ENCODE measurements at regions not wholly inside any gene's neighbourhood (a gene's known extent, or its start where the extent isn't known, plus 50 kb on each side); places are given as distances from the start of the nearest gene placed in this dataset.

DNA sequence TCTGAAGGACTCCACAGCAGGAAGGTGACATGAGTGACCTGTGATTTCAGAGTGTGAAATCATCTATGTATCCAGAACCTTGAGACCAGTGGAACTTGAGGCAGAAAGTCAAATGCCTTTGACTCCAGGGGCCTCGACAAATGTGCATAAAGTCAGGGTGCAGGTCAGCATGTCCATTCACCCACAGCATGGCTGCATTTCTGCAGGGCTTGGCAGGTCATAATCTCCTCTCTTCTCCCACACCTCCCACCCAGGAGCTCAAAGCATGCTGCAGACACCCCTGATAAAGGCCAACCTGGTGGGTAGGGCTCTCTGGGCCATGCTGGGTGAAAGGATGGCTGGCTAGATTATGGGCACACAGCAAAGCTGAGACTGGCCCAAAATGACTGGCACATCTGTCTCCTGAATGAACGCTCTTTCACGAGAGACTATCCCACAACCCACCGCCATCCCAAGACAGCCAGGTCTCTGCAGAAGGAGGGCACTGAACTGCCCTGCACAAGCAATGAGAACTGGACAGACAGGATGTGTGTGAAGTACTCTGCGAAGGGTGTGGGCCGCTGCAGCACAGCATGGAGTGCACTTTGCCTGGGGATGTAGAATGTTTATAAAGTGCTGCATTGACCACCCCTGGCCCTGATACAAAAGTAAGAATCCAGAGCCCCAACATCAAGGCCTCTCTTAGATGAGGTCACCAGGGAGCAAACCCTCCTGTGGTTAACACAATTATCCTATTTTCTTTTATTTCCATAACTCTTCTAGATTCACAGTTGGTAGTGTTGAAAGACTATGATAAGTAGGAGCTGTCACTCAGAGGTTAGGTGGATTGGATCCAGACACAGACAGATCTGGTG is 78.2 kb upstream of the NXT1 start:
- TF ChIP-seq, protein P1, sequence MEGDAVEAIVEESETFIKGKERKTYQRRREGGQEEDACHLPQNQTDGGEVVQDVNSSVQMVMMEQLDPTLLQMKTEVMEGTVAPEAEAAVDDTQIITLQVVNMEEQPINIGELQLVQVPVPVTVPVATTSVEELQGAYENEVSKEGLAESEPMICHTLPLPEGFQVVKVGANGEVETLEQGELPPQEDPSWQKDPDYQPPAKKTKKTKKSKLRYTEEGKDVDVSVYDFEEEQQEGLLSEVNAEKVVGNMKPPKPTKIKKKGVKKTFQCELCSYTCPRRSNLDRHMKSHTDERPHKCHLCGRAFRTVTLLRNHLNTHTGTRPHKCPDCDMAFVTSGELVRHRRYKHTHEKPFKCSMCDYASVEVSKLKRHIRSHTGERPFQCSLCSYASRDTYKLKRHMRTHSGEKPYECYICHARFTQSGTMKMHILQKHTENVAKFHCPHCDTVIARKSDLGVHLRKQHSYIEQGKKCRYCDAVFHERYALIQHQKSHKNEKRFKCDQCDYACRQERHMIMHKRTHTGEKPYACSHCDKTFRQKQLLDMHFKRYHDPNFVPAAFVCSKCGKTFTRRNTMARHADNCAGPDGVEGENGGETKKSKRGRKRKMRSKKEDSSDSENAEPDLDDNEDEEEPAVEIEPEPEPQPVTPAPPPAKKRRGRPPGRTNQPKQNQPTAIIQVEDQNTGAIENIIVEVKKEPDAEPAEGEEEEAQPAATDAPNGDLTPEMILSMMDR (IDR thresholded peaks at IDR 0.05), result no peak
- TF ChIP-seq POLR2A (IDR thresholded peaks at IDR 0.05), result no peak

All from heart left ventricle (tissue), 13 donors.